GM12801 (cell line): ENCODE measurements at regions not wholly inside any gene's neighbourhood (a gene's known extent, or its start where the extent isn't known, plus 50 kb on each side); places are given as distances from the start of the nearest gene placed in this dataset.

Source experiments
- TF ChIP-seq, protein P1 (sequence below): IDR thresholded peaks from one replicate; pipeline ENCODE4 v1.5.1; 2011; ENCODE audit warnings: control low read depth; ENCODE audit not compliant: insufficient read length; ENCODE audit errors: extremely low read depth

DNA sequence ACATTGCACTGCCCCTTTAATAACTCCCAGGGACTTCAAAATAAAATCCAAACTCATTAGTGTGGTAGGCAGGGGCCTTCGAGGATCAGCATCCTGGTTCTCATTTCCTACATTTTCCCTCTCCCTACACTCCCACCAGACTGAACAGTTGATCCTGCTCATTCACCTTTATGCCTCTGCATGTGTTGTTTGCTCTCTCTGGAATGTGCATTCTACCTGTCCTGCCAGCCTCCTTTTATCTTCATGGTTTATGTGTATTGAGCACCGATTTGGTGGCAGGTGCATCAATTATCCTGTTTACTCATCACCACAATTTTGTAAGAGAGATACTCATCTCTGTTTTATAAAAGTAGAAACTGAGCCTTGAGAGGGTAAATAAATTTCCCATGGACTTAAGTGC lies 125.0 kb downstream of the ADSS2 start:
- TF ChIP-seq, protein P1, sequence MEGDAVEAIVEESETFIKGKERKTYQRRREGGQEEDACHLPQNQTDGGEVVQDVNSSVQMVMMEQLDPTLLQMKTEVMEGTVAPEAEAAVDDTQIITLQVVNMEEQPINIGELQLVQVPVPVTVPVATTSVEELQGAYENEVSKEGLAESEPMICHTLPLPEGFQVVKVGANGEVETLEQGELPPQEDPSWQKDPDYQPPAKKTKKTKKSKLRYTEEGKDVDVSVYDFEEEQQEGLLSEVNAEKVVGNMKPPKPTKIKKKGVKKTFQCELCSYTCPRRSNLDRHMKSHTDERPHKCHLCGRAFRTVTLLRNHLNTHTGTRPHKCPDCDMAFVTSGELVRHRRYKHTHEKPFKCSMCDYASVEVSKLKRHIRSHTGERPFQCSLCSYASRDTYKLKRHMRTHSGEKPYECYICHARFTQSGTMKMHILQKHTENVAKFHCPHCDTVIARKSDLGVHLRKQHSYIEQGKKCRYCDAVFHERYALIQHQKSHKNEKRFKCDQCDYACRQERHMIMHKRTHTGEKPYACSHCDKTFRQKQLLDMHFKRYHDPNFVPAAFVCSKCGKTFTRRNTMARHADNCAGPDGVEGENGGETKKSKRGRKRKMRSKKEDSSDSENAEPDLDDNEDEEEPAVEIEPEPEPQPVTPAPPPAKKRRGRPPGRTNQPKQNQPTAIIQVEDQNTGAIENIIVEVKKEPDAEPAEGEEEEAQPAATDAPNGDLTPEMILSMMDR, result no peak

DNA sequence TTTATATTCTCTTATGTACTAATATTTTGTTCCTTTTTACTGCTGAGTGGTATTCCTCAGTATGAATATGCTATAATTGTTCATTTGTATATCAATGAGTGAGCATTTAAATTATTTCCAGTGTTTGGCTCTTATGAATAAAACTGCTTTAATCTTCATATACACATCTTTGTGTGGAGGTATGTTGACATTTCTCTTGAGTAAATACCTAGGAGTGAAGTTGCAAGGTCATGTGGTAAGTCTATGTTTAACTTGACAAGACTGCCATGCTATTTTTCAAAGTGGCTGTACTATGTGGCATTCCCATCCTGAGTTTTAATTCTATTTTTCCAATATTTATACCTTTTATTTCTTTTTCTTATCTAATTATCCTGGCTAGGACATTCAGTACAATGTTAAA lies 124.2 kb downstream of the ADSS2 start:
- TF ChIP-seq, protein P1, result no peak

DNA sequence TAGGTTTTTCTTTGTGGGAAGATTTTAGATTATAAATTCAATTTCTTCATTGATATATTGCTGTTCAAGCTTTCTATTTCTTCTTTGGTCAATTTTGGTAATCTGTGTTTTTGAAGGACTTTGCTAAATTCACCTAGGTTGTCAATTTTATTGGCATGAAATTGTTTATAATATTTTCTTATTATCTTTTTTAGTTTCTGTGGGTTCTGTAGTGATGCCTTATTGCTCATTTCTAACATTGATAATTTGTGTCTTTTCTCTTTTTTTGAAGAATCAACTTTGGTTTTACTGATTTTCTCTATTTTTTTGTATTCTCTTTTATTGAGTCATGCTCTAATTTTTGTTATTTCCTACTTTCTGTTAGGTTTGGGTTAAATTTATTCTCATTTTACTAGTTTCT lies 123.2 kb downstream of the ADSS2 start:
- TF ChIP-seq, protein P1, result no peak

DNA sequence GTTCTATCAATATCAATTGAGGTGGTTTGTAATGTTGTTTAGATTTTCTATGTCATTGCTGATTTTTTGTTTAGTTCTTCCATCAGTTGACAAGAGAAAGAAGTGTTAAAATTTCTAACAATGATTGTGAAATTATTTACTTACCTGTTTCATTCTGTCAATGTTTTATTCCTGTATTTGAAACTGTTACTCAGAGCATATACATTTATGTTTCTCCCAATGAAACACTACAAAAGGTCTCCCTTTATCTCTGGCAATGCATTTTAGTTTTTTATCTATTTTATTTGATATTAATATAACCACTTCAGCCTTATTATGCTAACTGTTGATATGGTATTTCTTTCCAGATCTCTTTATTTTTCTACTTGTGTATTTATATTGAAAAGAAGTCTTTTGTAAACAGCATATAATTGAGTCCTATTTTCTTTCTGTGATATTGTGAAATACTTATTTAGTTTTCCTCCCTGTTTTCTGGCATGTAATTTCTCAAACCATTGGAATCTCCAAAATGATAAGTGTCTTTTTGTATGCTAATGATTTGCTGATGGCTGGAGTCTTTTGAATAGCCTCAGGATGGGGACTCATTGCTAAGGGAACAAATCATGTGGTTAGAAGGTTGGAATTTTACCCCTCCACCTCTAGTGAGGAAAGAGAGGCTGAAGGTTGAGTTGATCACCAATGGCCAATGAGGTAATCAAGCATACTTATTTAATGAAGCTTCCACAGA lies 122.0 kb downstream of the ADSS2 start:
- TF ChIP-seq, protein P1, result no peak

DNA sequence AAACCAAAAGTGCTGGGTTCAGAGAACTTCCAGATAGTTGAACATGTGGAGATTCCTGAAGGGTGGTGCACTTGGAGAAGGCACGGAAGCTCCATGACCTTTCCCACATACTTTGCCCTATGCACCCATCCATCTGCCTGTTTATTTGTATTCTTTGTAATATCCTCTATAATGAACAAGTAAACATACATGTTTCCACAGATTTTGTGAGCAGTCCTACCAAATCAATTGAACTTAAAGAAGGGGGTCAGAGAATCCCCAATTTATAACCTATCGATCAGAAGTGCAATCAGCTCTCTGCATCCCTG lies 121.4 kb downstream of the ADSS2 start:
- TF ChIP-seq, protein P1, result no peak

DNA sequence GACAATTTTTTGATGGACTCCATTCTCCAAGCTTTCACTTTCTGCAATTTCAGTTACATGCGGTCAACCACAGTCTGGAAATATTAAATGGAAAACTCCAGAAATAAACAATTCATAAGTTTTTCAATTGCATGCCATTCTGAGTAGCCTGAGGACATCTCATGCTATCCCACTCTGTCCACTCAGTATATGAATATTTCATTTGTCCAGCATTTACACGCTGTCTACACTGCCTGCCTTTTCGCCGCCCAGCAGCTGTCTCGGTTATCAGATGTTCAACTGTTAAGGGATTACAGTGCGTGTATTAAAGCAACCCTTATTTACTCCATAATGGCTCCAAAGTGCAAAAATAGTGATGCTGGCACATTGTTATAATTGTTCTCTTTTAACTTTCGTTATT lies 116.3 kb downstream of the ADSS2 start:
- TF ChIP-seq, protein P1, result no peak

DNA sequence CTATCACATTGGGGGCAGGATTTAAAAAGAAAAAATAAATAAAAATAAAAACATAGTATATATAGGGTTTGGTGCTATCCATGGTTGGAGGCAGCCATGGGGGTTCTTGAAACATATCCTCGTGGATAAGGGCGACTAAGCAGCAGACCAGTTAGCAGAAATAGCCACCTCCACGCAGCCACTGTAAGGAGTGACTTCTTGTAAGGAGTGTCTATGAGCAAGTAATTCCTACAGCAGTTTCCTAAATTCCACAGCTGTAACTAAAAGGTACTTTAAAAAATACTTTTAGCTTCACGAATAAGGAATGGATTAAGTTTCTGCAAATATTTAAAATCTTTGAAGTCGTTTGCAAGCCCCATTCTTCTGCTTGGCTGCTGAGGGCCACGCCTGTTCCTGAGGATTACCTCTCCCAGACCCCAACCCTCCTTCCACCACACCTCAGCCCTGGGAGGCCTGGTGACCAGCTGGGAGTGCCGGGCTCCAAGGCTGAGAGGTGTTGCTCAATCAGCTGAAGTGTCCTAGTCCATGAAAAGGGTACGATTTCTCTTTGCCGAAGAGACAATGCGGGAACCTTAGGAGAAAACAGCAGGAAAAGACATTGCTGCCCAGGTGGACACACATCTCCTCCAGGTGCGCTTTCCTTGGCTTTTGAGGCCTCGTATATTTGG lies 115.3 kb downstream of the ADSS2 start:
- TF ChIP-seq, protein P1, result no peak
